ENCODE measurements at regions not wholly inside any gene's neighbourhood (a gene's known extent, or its start where the extent isn't known, plus 50 kb on each side); places are given as distances from the start of the nearest gene placed in this dataset.

GRCh38 chr4:144574509-144574908, 71.4 kb upstream of the HHIP start:
- peaks cover 5% of the 10 kb centered on the region; the same call in 2 of the 3 replicates for H3K4me1 Mint-ChIP-seq
- no peaks in the 10 kb centered on the region for H3F3A ChIP-seq (replicated peaks; ENCODE audit: low read depth)
- no peak for ATAC-seq
- H3K36me3 ChIP-seq (ENCODE audit: insufficient read depth), result no peaks in the 10 kb centered on the region
- H3K27me3 Mint-ChIP-seq (ENCODE audit: insufficient read depth, low read depth, poor library complexity), result no peaks in the 10 kb centered on the region
- no peak overlapping the region for H3K27ac Mint-ChIP-seq
- no peaks in the 10 kb centered on the region for H3K9me3 Mint-ChIP-seq
- no peak overlapping the region for H3K4me3 ChIP-seq
- H3K27ac ChIP-seq (ENCODE audit: low read depth), result no peak overlapping the region
- no peak overlapping the region for H3K4me2 ChIP-seq
- DNase-seq (ENCODE audit: low spot score), result no peak
- H3K4me3 Mint-ChIP-seq, result no peak overlapping the region
- peaks cover 3% of the 10 kb centered on the region; the same call in 1 of the 2 replicates for H3K4me1 ChIP-seq (ENCODE audit: insufficient read depth)
- H3K9me2 ChIP-seq (ENCODE audit: insufficient read depth), result 0 out of 2 replicates have a peak, but pooled peaks cover 4% of the 10 kb centered on the region
- no peak overlapping the region for H2AFZ ChIP-seq
- H3K27me3 ChIP-seq (ENCODE audit: insufficient read depth), result no peaks in the 10 kb centered on the region
- H3K79me2 ChIP-seq (replicated peaks; ENCODE audit: insufficient read depth), result no peaks in the 10 kb centered on the region
- no peaks in the 10 kb centered on the region for H3K36me3 Mint-ChIP-seq (ENCODE audit: low read depth)
- TF ChIP-seq CREB1 (CRISPR knock-in tag; IDR thresholded peaks at IDR 0.05; ENCODE audit: low read depth) (no peak), EZH2phosphoT487 (IDR thresholded peaks at IDR 0.05; ENCODE audit: unreplicated experiment) (no peak), NANOG (IDR thresholded peaks at IDR 0.05; ENCODE audit: borderline replicate concordance) (no peak), EZH2 (IDR thresholded peaks at IDR 0.05; ENCODE audit: low read depth, unreplicated experiment) (no peak), ZNF114 (CRISPR knock-in tag; IDR thresholded peaks at IDR 0.05) (no peak), STAT1 (IDR thresholded peaks at IDR 0.05; ENCODE audit: unreplicated experiment) (no peak), ETS1 (IDR thresholded peaks at IDR 0.05) (no peak), ZNF331 (CRISPR knock-in tag; IDR thresholded peaks at IDR 0.05; ENCODE audit: low read depth) (no peak), JUNB (IDR thresholded peaks at IDR 0.05; ENCODE audit: unreplicated experiment) (no peak), POLR2AphosphoS5 (IDR thresholded peaks at IDR 0.05; ENCODE audit: low read depth) (no peak)
- TF ChIP-seq, protein P1, sequence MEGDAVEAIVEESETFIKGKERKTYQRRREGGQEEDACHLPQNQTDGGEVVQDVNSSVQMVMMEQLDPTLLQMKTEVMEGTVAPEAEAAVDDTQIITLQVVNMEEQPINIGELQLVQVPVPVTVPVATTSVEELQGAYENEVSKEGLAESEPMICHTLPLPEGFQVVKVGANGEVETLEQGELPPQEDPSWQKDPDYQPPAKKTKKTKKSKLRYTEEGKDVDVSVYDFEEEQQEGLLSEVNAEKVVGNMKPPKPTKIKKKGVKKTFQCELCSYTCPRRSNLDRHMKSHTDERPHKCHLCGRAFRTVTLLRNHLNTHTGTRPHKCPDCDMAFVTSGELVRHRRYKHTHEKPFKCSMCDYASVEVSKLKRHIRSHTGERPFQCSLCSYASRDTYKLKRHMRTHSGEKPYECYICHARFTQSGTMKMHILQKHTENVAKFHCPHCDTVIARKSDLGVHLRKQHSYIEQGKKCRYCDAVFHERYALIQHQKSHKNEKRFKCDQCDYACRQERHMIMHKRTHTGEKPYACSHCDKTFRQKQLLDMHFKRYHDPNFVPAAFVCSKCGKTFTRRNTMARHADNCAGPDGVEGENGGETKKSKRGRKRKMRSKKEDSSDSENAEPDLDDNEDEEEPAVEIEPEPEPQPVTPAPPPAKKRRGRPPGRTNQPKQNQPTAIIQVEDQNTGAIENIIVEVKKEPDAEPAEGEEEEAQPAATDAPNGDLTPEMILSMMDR (conservative IDR thresholded peaks at IDR 0.05; ENCODE audit: low read depth in 2 of 2), result no peak
- TF ChIP-seq, protein P2, sequence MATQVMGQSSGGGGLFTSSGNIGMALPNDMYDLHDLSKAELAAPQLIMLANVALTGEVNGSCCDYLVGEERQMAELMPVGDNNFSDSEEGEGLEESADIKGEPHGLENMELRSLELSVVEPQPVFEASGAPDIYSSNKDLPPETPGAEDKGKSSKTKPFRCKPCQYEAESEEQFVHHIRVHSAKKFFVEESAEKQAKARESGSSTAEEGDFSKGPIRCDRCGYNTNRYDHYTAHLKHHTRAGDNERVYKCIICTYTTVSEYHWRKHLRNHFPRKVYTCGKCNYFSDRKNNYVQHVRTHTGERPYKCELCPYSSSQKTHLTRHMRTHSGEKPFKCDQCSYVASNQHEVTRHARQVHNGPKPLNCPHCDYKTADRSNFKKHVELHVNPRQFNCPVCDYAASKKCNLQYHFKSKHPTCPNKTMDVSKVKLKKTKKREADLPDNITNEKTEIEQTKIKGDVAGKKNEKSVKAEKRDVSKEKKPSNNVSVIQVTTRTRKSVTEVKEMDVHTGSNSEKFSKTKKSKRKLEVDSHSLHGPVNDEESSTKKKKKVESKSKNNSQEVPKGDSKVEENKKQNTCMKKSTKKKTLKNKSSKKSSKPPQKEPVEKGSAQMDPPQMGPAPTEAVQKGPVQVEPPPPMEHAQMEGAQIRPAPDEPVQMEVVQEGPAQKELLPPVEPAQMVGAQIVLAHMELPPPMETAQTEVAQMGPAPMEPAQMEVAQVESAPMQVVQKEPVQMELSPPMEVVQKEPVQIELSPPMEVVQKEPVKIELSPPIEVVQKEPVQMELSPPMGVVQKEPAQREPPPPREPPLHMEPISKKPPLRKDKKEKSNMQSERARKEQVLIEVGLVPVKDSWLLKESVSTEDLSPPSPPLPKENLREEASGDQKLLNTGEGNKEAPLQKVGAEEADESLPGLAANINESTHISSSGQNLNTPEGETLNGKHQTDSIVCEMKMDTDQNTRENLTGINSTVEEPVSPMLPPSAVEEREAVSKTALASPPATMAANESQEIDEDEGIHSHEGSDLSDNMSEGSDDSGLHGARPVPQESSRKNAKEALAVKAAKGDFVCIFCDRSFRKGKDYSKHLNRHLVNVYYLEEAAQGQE (IDR thresholded peaks at IDR 0.05; ENCODE audit: unreplicated experiment), result no peak
- no peaks in the 10 kb centered on the region for H4K20me1 ChIP-seq (replicated peaks; ENCODE audit: insufficient read depth)
